ENCODE measurements at regions not wholly inside any gene's neighbourhood (a gene's known extent, or its start where the extent isn't known, plus 50 kb on each side); places are given as distances from the start of the nearest gene placed in this dataset.

DNA sequence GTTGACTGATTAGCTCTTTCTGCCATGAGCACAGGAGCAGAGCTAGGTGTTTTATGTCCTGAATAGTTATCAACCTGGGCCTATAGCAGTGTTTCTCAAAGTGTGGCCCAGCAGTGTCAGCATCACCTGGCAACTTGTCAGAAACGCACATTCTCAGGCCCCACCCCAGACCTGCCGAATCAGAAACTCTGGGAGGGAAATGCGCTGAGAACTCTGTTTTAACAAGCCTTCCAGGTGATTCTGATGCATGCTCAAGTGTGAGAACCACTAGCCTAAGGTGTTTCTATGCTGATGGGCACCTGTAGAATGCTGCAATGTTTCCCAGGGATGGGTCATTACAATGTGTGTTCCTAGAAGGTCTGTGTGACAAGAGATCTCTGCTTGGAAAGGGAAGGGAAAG is 257.5 kb downstream of the MID1IP1 start:
- no peak overlapping the region for H3K14ac ChIP-seq (ENCODE audit: insufficient read depth, low read length)
- H2BK12ac ChIP-seq (ENCODE audit: insufficient read length, low read depth, low read length): no peak overlapping the region
- no peak overlapping the region for H3K9ac ChIP-seq (ENCODE audit: extremely low read depth, insufficient read length, low read length)
- H3K4me2 ChIP-seq (ENCODE audit: insufficient read depth, insufficient read length, low read length): no peak overlapping the region
- no peak overlapping the region for H3K18ac ChIP-seq (ENCODE audit: insufficient read length, low read depth, low read length)
- no peak overlapping the region for H2BK20ac ChIP-seq (ENCODE audit: low read depth, low read length, poor library complexity, severe bottlenecking)
- H3K79me1 ChIP-seq (ENCODE audit: insufficient read depth, low read depth, low read length, poor library complexity, severe bottlenecking): no peaks in the 10 kb centered on the region
- H2BK5ac ChIP-seq (ENCODE audit: insufficient read length, low read length): no peak overlapping the region
- Mint-ChIP-seq H3K9me3 (peaks cover 69 to 87% of the 10 kb centered on the region in 2 experiments), H3K27ac (no peak overlapping the region), H3K27me3 (ENCODE audit: low read depth) (peaks cover 7% of the 10 kb centered on the region), H3K4me3 (no peak overlapping the region), H3K36me3 (ENCODE audit: insufficient read depth in 1 of 3, low read depth in 3 of 3) (peaks cover 10 to 21% (median 19%) of the 10 kb centered on the region in 3 experiments), H3K4me1 (peaks cover 0 to 5% of the 10 kb centered on the region in 2 experiments; a peak in 2 of 4 replicates)
- H4K91ac ChIP-seq (ENCODE audit: insufficient read length, low read depth, low read length): no peak overlapping the region
- no peaks in the 10 kb centered on the region for H3K79me2 ChIP-seq (ENCODE audit: insufficient read depth, low read length)
- no peak overlapping the region for H2BK15ac ChIP-seq (ENCODE audit: low read depth, low read length)
- TF ChIP-seq, protein P1, sequence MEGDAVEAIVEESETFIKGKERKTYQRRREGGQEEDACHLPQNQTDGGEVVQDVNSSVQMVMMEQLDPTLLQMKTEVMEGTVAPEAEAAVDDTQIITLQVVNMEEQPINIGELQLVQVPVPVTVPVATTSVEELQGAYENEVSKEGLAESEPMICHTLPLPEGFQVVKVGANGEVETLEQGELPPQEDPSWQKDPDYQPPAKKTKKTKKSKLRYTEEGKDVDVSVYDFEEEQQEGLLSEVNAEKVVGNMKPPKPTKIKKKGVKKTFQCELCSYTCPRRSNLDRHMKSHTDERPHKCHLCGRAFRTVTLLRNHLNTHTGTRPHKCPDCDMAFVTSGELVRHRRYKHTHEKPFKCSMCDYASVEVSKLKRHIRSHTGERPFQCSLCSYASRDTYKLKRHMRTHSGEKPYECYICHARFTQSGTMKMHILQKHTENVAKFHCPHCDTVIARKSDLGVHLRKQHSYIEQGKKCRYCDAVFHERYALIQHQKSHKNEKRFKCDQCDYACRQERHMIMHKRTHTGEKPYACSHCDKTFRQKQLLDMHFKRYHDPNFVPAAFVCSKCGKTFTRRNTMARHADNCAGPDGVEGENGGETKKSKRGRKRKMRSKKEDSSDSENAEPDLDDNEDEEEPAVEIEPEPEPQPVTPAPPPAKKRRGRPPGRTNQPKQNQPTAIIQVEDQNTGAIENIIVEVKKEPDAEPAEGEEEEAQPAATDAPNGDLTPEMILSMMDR (conservative IDR thresholded peaks at IDR 0.05): no peak
- no peak overlapping the region for H3K4ac ChIP-seq (ENCODE audit: low read depth, low read length)
- peaks cover 11% of the 10 kb centered on the region for H3K9me3 ChIP-seq (ENCODE audit: control insufficient read depth, low read depth, low read length)
- no CpG with 5 or more reads among the region's 3 CpGs for WGBS (ENCODE audit: extremely low coverage, insufficient read length, low lambda C conversion rate)
- H2AK5ac ChIP-seq (ENCODE audit: insufficient read length, low read length): no peak overlapping the region
- H3K4me1 ChIP-seq (ENCODE audit: insufficient read depth, low read length): no peaks in the 10 kb centered on the region; the same call in 1 of the 2 replicates
- H3T11ph ChIP-seq (ENCODE audit: low read length): no peak overlapping the region
- H4K8ac ChIP-seq (replicated peaks; ENCODE audit: insufficient read length, low read depth, low read length): no peak overlapping the region
- no peak overlapping the region for H3K27ac ChIP-seq (ENCODE audit: insufficient read length, low read depth, low read length)
- H2AFZ ChIP-seq (ENCODE audit: low read length): no peak overlapping the region
- H3K27me3 ChIP-seq (ENCODE audit: insufficient read depth, low read length): no peaks in the 10 kb centered on the region
- no peak overlapping the region for H2BK120ac ChIP-seq (ENCODE audit: low read depth, low read length, poor library complexity, severe bottlenecking)
- no peaks in the 10 kb centered on the region for H3K23me2 ChIP-seq (ENCODE audit: insufficient read length, low read depth, low read length, poor library complexity, severe bottlenecking)
- no peak overlapping the region for H4K5ac ChIP-seq (ENCODE audit: insufficient read length, low read depth, low read length)
- H3K23ac ChIP-seq (ENCODE audit: insufficient read length, low read depth, low read length): no peak overlapping the region
- DNase-seq: no peak
- no peaks in the 10 kb centered on the region for H4K20me1 ChIP-seq (ENCODE audit: control insufficient read depth, insufficient read depth, insufficient read length)
- H3K56ac ChIP-seq (ENCODE audit: insufficient read length, low read depth, low read length): no peak overlapping the region

Data from H9 (cell line).